ENCODE measurements at regions not wholly inside any gene's neighbourhood (a gene's known extent, or its start where the extent isn't known, plus 50 kb on each side); places are given as distances from the start of the nearest gene placed in this dataset.

- TF ChIP-seq ZNF274 (IDR thresholded peaks at IDR 0.05; ENCODE audit: low read depth, low read length) (no peak), YY1 (IDR thresholded peaks at IDR 0.05; ENCODE audit: insufficient read depth, insufficient read length) (no peak), SUZ12 (IDR thresholded peaks at IDR 0.05; ENCODE audit: extremely low read depth, insufficient read depth, insufficient read length) (no peak)
These were observed 86.3 kb upstream of the SEMA6A start for GRCh38 chr5:116660929-116661328.

Measured in NT2/D1 (cell line).